Mesenchymal stem cell (in vitro differentiated cells and primary cell): ENCODE measurements at regions not wholly inside any gene's neighbourhood (a gene's known extent, or its start where the extent isn't known, plus 50 kb on each side); places are given as distances from the start of the nearest gene placed in this dataset.
A peak's percentile ranks its signal among the peaks of the same experiment; 100 is the strongest.

ENCODE experiments used
- DNase-seq: peaks from one replicate; pipeline ENCODE4 v3.0.0-alpha.2; 2013
- H2AFZ ChIP-seq: one replicate; pipeline ENCODE4 v1.6.1; 2013; ENCODE audit warnings: low read depth, mild to moderate bottlenecking, control low read depth, inconsistent platforms, low read length, moderate library complexity
- H2AK5ac ChIP-seq: 2 replicates; pipeline ENCODE4 v1.6.1; 2013; ENCODE audit warnings: low read length, moderate library complexity, mild to moderate bottlenecking, inconsistent platforms; ENCODE audit not compliant: severe bottlenecking
- H2BK120ac ChIP-seq: one replicate; pipeline ENCODE4 v1.6.1; 2013; ENCODE audit warnings: low read depth, mild to moderate bottlenecking, inconsistent platforms, low read length, moderate library complexity
- H2BK12ac ChIP-seq, 2 experiments: one replicate each; pipeline ENCODE4 v1.6.1; 2013; ENCODE audit warnings: inconsistent platforms in 2 of 2, low read length in 2 of 2, mild to moderate bottlenecking in 2 of 2, moderate library complexity in 2 of 2, control low read depth in 1 of 2
- H2BK15ac ChIP-seq: one replicate; pipeline ENCODE4 v1.6.1; 2013; ENCODE audit warnings: mild to moderate bottlenecking, low read depth, inconsistent platforms; ENCODE audit not compliant: poor library complexity, severe bottlenecking
- H2BK5ac ChIP-seq: 2 replicates; pipeline ENCODE4 v1.6.1; 2013; ENCODE audit warnings: low read depth, mild to moderate bottlenecking, low read length, control low read depth, inconsistent platforms; ENCODE audit not compliant: poor library complexity, severe bottlenecking
- H3K14ac ChIP-seq, 2 experiments: one replicate each; pipeline ENCODE4 v1.6.1; 2013; ENCODE audit warnings: inconsistent platforms in 2 of 2, low read length in 2 of 2, control low read depth in 1 of 2, mild to moderate bottlenecking in 1 of 2, moderate library complexity in 1 of 2
- H3K18ac ChIP-seq, 2 experiments: one replicate each; pipeline ENCODE4 v1.6.1; 2013; ENCODE audit warnings: inconsistent platforms in 2 of 2, low read length in 2 of 2, control low read depth in 1 of 2, low read depth in 1 of 2, mild to moderate bottlenecking in 1 of 2
- H3K23ac ChIP-seq, 2 experiments: one replicate each; pipeline ENCODE4 v1.6.1; 2013; ENCODE audit warnings: inconsistent platforms in 2 of 2, low read length in 2 of 2, mild to moderate bottlenecking in 2 of 2, moderate library complexity in 2 of 2, control low read depth in 1 of 2
- H3K27ac ChIP-seq: 2 replicates; pipeline ENCODE4 v1.5.1; 2013; ENCODE audit warnings: mild to moderate bottlenecking, moderate library complexity, low read length, control low read depth, inconsistent platforms; ENCODE audit not compliant: poor library complexity, severe bottlenecking
- H3K27me3 ChIP-seq, 2 experiments: 2 replicates each; pipeline versions ENCODE4 v1.6.1 to v1.7.0; 2013; ENCODE audit warnings: low read length in 2 of 2, mild to moderate bottlenecking in 2 of 2, moderate library complexity in 2 of 2, control low read depth in 1 of 2, inconsistent platforms in 1 of 2; ENCODE audit not compliant: control insufficient read depth in 1 of 2, insufficient read depth in 1 of 2
- H3K36me3 ChIP-seq, 2 experiments: 2 replicates each; pipeline versions ENCODE4 v1.6.1 to v1.7.0; 2013; ENCODE audit warnings: low read length in 2 of 2, control low read depth in 1 of 2, inconsistent platforms in 1 of 2, low read depth in 1 of 2, mild to moderate bottlenecking in 1 of 2; ENCODE audit not compliant: insufficient read depth in 2 of 2, control insufficient read depth in 1 of 2
- H3K4ac ChIP-seq, 2 experiments: one replicate each; pipeline ENCODE4 v1.6.1; 2013; ENCODE audit warnings: inconsistent platforms in 2 of 2, low read length in 2 of 2, mild to moderate bottlenecking in 2 of 2, moderate library complexity in 2 of 2, control low read depth in 1 of 2, low read depth in 1 of 2
- H3K4me1 ChIP-seq: 2 replicates; pipeline ENCODE4 v1.6.1; 2013; ENCODE audit warnings: low read depth, low read length, control low read depth; ENCODE audit not compliant: control insufficient read depth, insufficient read depth
- H3K4me2 ChIP-seq: 2 replicates; pipeline ENCODE4 v1.6.1; 2013; ENCODE audit warnings: low read length, mild to moderate bottlenecking, inconsistent platforms; ENCODE audit not compliant: poor library complexity, severe bottlenecking
- H3K4me3 ChIP-seq, 2 experiments: 2 replicates each; pipeline versions ENCODE4 v1.5.1 to v1.7.0; 2013; ENCODE audit warnings: low read length in 2 of 2, mild to moderate bottlenecking in 2 of 2, control low read depth in 1 of 2, low read depth in 1 of 2; ENCODE audit not compliant: insufficient read depth in 1 of 2
- H3K79me1 ChIP-seq: replicated peaks from 2 replicates; pipeline ENCODE4 v1.6.1; 2013; ENCODE audit warnings: mild to moderate bottlenecking, control low read depth, low read length, inconsistent platforms; ENCODE audit not compliant: poor library complexity, severe bottlenecking
- H3K9ac ChIP-seq: 2 replicates; pipeline ENCODE4 v1.7.0; 2013; ENCODE audit warnings: mild to moderate bottlenecking, low read length, moderate library complexity
- H3K9me3 ChIP-seq: 2 replicates; pipeline ENCODE4 v1.7.0; 2013; ENCODE audit warnings: mild to moderate bottlenecking, low read length; ENCODE audit not compliant: control insufficient read depth
- H4K8ac ChIP-seq: one replicate; pipeline ENCODE4 v1.6.1; 2013; ENCODE audit warnings: inconsistent platforms, mild to moderate bottlenecking, low read length, moderate library complexity
- H4K91ac ChIP-seq: one replicate; pipeline ENCODE4 v1.6.1; 2013; ENCODE audit warnings: mild to moderate bottlenecking, low read length, inconsistent platforms
- WGBS: methylation state at CpG from one replicate; pipeline ENCODE4 v1.1.7; 2013; ENCODE audit warnings: mixed read lengths; 5-methylcytosine and 5-hydroxymethylcytosine counted together

DNA sequence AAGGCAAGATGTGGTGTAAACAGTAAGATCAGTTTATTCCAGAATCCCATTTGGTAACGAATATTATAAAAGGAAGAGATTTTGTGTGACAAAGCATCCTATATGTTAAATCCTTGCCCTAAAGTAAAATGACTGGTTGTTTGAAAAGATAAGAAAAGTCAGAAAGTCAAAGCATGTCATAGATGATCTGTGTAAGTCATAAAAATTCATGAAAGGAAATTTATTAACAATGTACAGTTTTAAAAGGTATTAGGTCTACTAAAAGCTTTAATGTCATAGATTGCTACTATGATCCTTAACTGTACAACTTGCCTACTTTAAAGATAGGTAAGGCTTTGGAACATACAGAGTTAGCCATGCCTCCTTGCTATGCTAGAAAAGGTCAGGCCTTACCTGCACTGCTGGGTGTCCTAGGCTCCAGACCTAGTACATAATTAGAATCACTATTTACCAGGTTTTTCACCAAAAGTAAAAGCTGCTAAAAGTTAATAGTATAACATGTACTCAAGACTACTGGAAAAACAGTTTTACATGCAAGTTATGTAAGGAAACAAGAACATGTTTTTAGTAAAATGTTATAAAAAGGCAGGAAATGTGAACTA is 1090.1 kb upstream of the ADGRB3 start:
- Histone ChIP-seq H3K79me1 (no peaks in the 10 kb centered on the region), H3K4me2 (no peak overlapping the region), H4K8ac (no peak overlapping the region), H2BK15ac (no peak overlapping the region), H2BK120ac (no peak overlapping the region), H3K14ac (no peak overlapping the region), H3K4ac (no peak overlapping the region), H3K36me3 (no peaks in the 10 kb centered on the region), H3K9ac (no peak overlapping the region), H3K9me3 (peaks cover 42% of the 10 kb centered on the region), H3K4me1 (no peaks in the 10 kb centered on the region), H3K27me3 (no peaks in the 10 kb centered on the region), H3K18ac (no peak overlapping the region), H2AK5ac (no peak overlapping the region), H3K4me3 (no peak overlapping the region), H2AFZ (no peak overlapping the region), H4K91ac (no peak overlapping the region), H3K23ac (no peak overlapping the region), H2BK5ac (no peak overlapping the region), H3K27ac (no peak overlapping the region), H2BK12ac (no peak overlapping the region)
- no peak for DNase-seq
- WGBS: 80% methylated on average over 1 of the region's 1 CpG

DNA sequence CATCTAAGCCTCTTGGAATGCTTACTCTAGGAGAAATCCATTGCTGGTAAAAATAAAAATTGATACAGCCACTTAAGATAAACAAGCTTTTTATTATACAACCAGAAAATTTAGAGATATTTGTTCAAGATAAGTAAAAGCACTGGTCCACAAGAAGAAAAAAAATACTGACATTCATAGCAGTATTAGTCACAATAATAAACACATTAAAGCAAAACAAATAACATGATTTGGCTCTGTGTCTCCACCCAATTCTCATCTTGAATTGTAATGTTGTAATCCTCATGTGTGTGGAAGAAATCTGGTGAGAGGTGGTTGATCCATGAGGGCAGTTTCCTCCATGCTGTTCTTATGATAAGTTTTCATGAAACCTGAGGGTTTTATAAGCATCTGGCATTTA is 1093.5 kb upstream of the ADGRB3 start:
- Histone ChIP-seq H2BK12ac (no peak overlapping the region), H3K14ac (no peak overlapping the region), H3K4me2 (no peak overlapping the region), H3K23ac (no peak overlapping the region), H2BK120ac (no peak overlapping the region), H3K9ac (no peak overlapping the region), H3K36me3 (no peaks in the 10 kb centered on the region), H2AK5ac (no peak overlapping the region), H3K27me3 (no peaks in the 10 kb centered on the region), H3K18ac (no peak overlapping the region), H3K9me3 (peaks cover 43% of the 10 kb centered on the region), H3K4ac (no peak overlapping the region), H3K79me1 (no peaks in the 10 kb centered on the region), H2AFZ (no peak overlapping the region), H2BK15ac (no peak overlapping the region), H4K8ac (no peak overlapping the region), H4K91ac (no peak overlapping the region), H3K27ac (no peak overlapping the region), H3K4me3 (no peak overlapping the region), H2BK5ac (no peak overlapping the region), H3K4me1 (no peaks in the 10 kb centered on the region)
- DNase-seq: peak; percentile 25

DNA sequence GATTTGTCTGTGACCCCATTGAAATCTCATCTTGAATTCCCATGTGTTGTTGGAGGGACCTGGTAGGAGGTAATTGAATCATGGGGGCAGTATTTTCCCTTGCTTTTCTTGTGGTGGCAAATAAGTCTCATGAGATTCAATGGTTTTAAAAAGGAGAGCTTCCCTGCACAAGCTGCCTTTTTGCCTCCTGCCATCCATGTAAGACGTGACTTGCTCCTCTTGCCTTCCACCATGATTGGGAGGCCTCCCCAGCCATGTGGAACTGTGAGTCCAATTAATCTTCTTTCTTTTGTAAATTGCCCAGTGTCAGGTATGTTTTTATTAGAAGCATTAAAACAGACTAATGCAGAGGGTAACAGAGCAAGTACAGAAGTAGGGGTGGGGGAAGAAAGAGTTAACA is 1097.0 kb upstream of the ADGRB3 start:
- no peak overlapping the region for H3K9ac ChIP-seq
- H4K8ac ChIP-seq: no peak overlapping the region
- no peak overlapping the region for H2BK12ac ChIP-seq
- H3K18ac ChIP-seq: no peak overlapping the region
- no peaks in the 10 kb centered on the region for H3K4me1 ChIP-seq
- no peak overlapping the region for H2BK120ac ChIP-seq
- H3K4me3 ChIP-seq: no peak overlapping the region
- no peak overlapping the region for H3K27ac ChIP-seq
- H3K79me1 ChIP-seq: no peaks in the 10 kb centered on the region
- no peak overlapping the region for H2AK5ac ChIP-seq
- H3K9me3 ChIP-seq: peaks cover 25% of the 10 kb centered on the region
- H2BK15ac ChIP-seq: no peak overlapping the region
- DNase-seq: no peak
- no peak overlapping the region for H3K14ac ChIP-seq
- H3K23ac ChIP-seq: no peak overlapping the region
- no peak overlapping the region for H3K4me2 ChIP-seq
- no peaks in the 10 kb centered on the region for H3K27me3 ChIP-seq
- no peak overlapping the region for H3K4ac ChIP-seq
- H2AFZ ChIP-seq: no peak overlapping the region
- H3K36me3 ChIP-seq: no peaks in the 10 kb centered on the region
- no peak overlapping the region for H4K91ac ChIP-seq
- H2BK5ac ChIP-seq: no peak overlapping the region
- 86% methylated on average over 1 of the region's 1 CpG for WGBS

DNA sequence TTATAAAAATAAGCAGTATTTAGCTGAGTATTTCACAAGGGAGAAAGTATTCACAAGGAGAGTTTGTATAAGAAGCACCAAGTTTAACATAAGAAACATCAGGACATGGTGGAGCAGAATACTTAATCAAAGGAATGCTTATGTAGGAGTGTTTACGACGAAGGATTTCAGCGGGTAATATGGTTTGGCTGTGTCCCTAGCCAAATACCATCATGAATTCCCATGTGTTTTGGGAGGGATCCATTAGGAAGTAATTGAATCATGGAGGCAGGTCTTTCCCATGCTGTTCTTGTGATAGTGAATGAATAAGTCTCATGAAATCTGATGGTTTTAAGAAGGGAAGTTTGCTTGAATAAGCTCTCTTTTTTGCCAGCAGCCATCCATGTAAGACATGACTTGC is 1099.1 kb upstream of the ADGRB3 start:
- Histone ChIP-seq H4K8ac (no peak overlapping the region), H2AK5ac (no peak overlapping the region), H2BK120ac (no peak overlapping the region), H3K4me1 (no peaks in the 10 kb centered on the region), H3K4me2 (no peak overlapping the region), H2BK12ac (no peak overlapping the region), H3K23ac (no peak overlapping the region), H2AFZ (no peak overlapping the region), H3K18ac (no peak overlapping the region), H3K36me3 (no peaks in the 10 kb centered on the region), H2BK15ac (no peak overlapping the region), H3K9me3 (peaks cover 8% of the 10 kb centered on the region), H3K9ac (no peak overlapping the region), H4K91ac (no peak overlapping the region), H3K27ac (no peak overlapping the region), H3K27me3 (no peaks in the 10 kb centered on the region), H3K4ac (no peak overlapping the region), H3K14ac (no peak overlapping the region), H3K79me1 (no peaks in the 10 kb centered on the region), H3K4me3 (no peak overlapping the region), H2BK5ac (no peak overlapping the region)
- 93% methylated on average over 3 of the region's 3 CpGs for WGBS
- DNase-seq: no peak
